Inflammatory macrophage treated with lipopolysaccharide for 1 hour (primary cell): ENCODE measurements at regions not wholly inside any gene's neighbourhood (a gene's known extent, or its start where the extent isn't known, plus 50 kb on each side); places are given as distances from the start of the nearest gene placed in this dataset.
A peak's percentile ranks its signal among the peaks of the same experiment; 100 is the strongest.
"Not testable (repeated sequence)": the region's sequence is repeated elsewhere in the genome, so short reads cannot be mapped to it uniquely, and the experiment has no call there.

Experiments used
- DNase-seq, 2 donors: peaks; one replicate each; pipeline ENCODE4 v3.0.0-alpha.2; 2020 to 2022

- DNase-seq: no peak
These were observed 229.8 kb upstream of the PODXL start for GRCh38 chr7:131786204-131786603.

DNA sequence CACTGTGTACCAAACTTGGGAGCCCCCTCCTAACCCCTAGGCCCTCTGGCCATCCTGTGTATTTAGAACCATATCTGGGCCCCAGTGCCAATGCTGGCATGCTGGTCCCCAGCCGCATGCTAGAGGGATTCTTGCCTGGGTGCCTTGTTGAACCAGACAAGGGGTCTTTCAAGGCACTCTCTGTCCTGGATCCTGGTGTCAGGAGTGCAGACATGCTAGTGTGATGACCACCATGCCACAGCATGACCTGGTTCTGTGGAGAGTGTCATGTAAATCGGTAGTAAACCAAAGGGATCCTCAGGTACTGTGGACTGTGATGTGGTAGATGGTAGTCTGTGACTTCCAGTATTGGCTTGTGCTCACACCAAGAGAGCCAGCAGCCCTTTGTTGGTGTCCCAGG, 222.2 kb upstream of the PODXL start:
- DNase-seq: no peak

- DNase-seq: no peak
These were observed 218.2 kb upstream of the PODXL start for GRCh38 chr7:131774419-131775220.

GRCh38 chr7:131773413-131773812, 217.0 kb upstream of the PODXL start:
- no peak for DNase-seq

- no peak for DNase-seq
These were observed 212.8 kb upstream of the PODXL start for GRCh38 chr7:131769241-131769640.

GRCh38 chr7:131767591-131767990, 211.2 kb upstream of the PODXL start:
- no peak for DNase-seq

- DNase-seq: no peak
These were observed 209.1 kb upstream of the PODXL start for GRCh38 chr7:131765575-131765974.

- DNase-seq: no peak
These were observed 207.8 kb upstream of the PODXL start for GRCh38 chr7:131764143-131764775.

DNA sequence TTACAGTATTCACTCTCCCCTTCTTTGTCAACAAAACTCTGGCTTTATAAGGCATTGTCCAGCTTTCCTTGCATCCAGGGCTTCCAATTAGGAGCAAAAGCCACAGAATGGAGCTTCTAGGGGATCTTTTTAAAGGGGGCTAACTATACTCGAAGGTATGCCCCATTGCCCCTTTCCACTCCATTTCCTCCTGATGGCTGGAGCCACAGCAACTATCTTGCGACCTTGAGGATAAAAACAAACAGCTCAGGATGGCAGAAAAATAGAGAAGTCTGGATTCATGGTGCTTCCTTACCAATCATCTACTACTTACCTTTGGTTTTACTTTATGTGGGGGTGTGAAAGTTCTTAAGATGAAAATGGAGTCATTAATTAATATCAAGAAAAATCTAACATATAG, 206.3 kb upstream of the PODXL start:
- DNase-seq: no peak

DNA sequence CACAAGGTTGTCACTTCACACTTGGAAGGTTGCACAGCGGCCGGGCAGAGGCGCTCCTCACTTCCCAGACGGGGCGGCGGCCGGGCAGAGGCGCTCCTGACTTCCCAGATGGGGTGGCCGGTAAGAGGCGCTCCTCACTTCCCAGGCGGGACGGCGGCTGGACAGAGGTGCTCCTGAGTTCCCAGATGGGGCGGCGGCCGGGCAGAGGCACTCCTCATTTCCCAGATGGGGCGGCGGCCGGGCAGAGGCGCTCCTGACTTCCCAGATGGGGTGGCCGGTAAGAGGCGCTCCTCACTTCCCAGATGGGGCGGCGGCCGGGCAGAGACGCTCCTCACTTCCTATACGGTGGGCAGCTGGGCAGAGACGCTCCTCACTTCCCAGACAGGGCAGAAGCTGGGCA, 199.4 kb upstream of the PODXL start:
- DNase-seq: not testable (repeated sequence)

GRCh38 chr7:131753620-131754222, 197.3 kb upstream of the PODXL start:
- DNase-seq: no peak

DNA sequence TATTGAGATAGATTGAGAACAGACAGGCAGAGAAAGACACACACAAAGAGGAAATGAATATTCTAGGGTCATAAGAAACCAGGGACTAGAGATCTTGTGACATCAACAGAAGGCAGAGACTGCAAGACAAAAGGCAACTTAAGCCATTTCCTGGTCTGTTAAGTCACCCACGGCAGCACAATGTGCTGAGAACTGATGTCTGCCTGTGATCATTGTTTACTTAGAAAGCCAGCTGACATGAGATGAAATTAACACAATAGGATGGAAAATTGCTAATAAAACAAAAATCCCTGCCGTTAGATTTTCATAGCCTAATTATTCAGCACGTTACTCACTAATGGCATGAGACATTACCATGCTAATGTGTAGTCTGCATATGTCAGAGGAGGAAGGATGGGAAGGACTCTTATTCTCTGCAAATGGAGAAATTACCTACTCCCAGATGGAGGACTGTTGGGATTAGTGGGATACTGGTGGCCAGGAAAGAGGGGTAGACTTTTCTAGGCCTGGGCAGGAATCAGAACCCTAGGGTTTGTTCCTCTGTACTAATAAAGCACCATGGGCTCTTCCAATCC, 191.3 kb upstream of the PODXL start:
- no peak for DNase-seq

- no peak for DNase-seq
These were observed 189.2 kb upstream of the PODXL start for GRCh38 chr7:131745390-131746248.

DNA sequence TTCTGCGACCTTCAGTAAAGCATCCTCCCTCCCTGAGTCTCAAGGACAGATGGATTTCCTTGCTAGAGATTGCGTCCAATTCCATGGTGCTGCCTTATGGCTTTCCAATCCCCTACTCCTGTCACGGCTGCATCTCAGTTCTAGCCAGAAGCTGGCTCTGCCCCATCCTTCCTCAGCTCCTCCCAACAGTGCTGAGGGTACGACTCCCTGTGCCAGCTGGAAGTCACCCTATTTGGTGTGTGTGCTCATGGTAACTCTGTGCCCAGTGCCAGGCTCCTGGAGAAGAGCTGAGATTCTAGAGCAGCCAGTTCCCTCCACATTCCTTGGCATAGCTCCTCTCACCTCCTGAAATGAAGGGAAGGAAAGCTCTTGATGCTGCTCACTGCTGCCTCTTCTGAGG, 185.0 kb upstream of the PODXL start:
- no peak for DNase-seq

GRCh38 chr7:131737746-131738465, 181.5 kb upstream of the PODXL start:
- DNase-seq: no peak

GRCh38 chr7:131735101-131735500, 178.7 kb upstream of the PODXL start:
- no peak for DNase-seq

DNA sequence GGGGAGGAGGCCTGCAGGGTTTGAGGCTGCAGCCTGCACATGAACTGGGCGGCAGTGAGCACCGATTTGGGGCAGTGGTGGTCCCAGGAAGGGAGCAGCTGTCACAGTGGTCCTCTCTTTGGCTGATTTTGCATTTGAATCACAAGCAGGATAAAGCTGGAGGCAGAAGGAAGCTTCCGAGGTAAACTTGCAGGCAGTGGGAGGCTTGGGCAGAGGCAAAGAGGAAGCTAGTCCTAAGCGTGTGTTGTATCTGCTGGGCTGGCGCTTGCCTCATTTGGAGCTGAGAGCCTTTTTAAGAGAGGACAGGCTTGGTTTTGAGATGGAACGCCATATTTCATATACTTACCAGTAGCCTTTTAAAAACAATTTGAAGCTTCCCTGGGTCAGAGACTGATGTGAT, 177.2 kb upstream of the PODXL start:
- peak in 1 of 2 donors; percentile 3 for DNase-seq

GRCh38 chr7:131727189-131727588, 170.8 kb upstream of the PODXL start:
- no peak for DNase-seq

DNA sequence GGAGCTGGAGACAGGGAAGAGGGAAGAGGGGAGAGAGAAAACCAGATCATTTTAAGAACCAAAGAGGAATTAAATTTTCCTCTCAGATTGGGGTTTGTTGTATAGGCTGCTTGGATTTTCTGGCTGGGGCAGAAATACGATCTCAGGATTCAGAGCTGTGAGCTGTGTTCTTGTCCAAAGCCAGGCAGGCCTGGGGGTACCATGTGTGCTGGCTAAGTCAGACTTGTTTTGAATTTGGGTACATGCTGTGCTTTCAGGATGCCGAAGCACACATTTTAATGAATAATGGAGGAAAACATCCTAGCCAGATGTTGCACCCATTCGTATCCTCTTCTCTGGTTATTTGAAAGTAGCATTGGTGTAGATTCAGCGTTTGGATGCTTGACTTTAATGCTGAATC, 170.3 kb upstream of the PODXL start:
- DNase-seq: no peak

DNA sequence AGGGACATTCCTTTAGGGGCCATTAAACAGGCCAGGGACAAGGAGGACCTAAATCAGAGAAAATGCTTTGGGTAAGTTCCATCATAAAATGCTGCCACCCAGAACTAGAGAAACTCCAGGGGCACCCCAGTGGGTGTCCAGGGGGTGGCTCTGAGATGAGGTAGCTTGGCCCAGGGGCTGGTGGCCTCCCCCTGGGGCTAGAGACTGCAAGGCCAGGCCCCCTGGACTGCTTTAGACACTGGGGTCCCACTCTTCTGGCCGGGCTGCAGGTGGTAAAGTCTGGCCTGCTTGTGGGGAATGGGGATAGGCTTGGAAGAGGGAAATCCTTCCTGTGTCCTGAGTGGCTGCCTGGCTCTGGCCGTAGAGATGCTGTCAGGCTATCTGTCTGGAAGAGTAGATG, 169.6 kb upstream of the PODXL start:
- DNase-seq: no peak

GRCh38 chr7:131724776-131725345, 168.4 kb upstream of the PODXL start:
- DNase-seq: no peak

DNA sequence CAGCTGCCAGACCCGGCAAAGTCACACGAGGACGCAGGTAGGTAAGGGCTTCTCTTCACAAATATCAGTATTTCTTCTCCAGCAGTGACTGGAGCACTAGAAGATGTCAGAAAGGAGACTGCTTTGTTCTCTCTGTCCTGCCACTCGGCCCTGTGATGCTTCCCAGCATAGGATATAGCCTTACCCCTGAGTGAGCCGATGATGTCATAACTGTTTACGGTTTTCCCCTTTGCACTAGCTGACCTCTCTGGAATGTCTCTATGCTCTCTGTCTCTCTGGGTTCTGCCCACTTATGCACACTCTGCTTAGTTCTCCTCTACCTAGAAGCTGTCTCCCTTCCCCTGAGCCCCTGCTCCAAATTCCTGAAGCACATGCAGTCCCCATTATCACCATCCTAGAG, 167.5 kb upstream of the PODXL start:
- peak in 1 of 2 donors; percentile 1 for DNase-seq
